Liver (tissue), 8 donors: ENCODE measurements at regions not wholly inside any gene's neighbourhood (a gene's known extent, or its start where the extent isn't known, plus 50 kb on each side); places are given as distances from the start of the nearest gene placed in this dataset.

Source experiments
- DNase-seq: peaks from one replicate; pipeline ENCODE4 v3.0.0-alpha.2; 2017; ENCODE audit warnings: low spot score
- H3K27ac ChIP-seq, 2 donors: one replicate each; pipeline ENCODE4 v1.7.0; 2013; ENCODE audit warnings: inconsistent platforms in 2 of 2, low read length in 2 of 2, control low read depth in 1 of 2, low read depth in 1 of 2, mild to moderate bottlenecking in 1 of 2
- H3K27me3 ChIP-seq, 4 donors: one replicate each; pipeline versions ENCODE4 v1.6.1 to v1.7.0; 2013; ENCODE audit warnings: low read length in 3 of 4, inconsistent platforms in 1 of 4, mild to moderate bottlenecking in 1 of 4, moderate library complexity in 1 of 4; ENCODE audit not compliant: control insufficient read depth in 4 of 4, insufficient read depth in 4 of 4
- H3K36me3 ChIP-seq, 4 donors: one replicate each; pipeline versions ENCODE4 v1.6.1 to v1.7.0; 2013; ENCODE audit warnings: low read length in 3 of 4, mild to moderate bottlenecking in 3 of 4, low read depth in 1 of 4, moderate library complexity in 1 of 4; ENCODE audit not compliant: control insufficient read depth in 4 of 4, insufficient read depth in 3 of 4
- H3K4me1 ChIP-seq, 4 donors: one replicate each; pipeline versions ENCODE4 v1.6.1 to v1.7.0; 2013; ENCODE audit warnings: low read length in 3 of 4, mild to moderate bottlenecking in 3 of 4, moderate library complexity in 1 of 4; ENCODE audit not compliant: control insufficient read depth in 4 of 4, insufficient read depth in 4 of 4
- H3K4me3 ChIP-seq, 3 donors: one replicate each; pipeline versions ENCODE4 v1.6.1 to v1.7.0; 2013; ENCODE audit warnings: low read length in 3 of 3, control low read depth in 1 of 3, low read depth in 1 of 3, mild to moderate bottlenecking in 1 of 3
- H3K9ac ChIP-seq, 2 donors: one replicate each; pipeline ENCODE4 v1.7.0; 2013; ENCODE audit warnings: low read length in 2 of 2, mild to moderate bottlenecking in 2 of 2, moderate library complexity in 2 of 2, control low read depth in 1 of 2, low read depth in 1 of 2
- H3K9me3 ChIP-seq, 4 donors: one replicate each; pipeline versions ENCODE4 v1.6.1 to v1.7.0; 2013; ENCODE audit warnings: low read length in 3 of 4; ENCODE audit not compliant: control insufficient read depth in 4 of 4
- CTCF ChIP-seq: fragments of 150-350 bp; IDR thresholded peaks from 2 replicates; pipeline ENCODE4 v1.5.1; 2017; ENCODE audit warnings: improper control_type of control experiment, low read depth, low read length; ENCODE audit not compliant: missing input control
- FOXA1 ChIP-seq: IDR thresholded peaks from 2 replicates; pipeline ENCODE4 v1.6.1; 2016; ENCODE audit warnings: antibody characterized with exemption
- FOXA2 ChIP-seq: IDR thresholded peaks from 2 replicates; pipeline ENCODE4 v1.6.1; 2016; ENCODE audit warnings: antibody characterized with exemption
- GABPA ChIP-seq, 2 donors: IDR thresholded peaks in 1 of 2; conservative IDR thresholded peaks in 1 of 2; 2 replicates each; pipeline ENCODE4 v1.6.1; 2016; ENCODE audit warnings: antibody characterized with exemption in 2 of 2, mild to moderate bottlenecking in 1 of 2, moderate library complexity in 1 of 2
- HNF4A ChIP-seq, 2 donors: conservative IDR thresholded peaks; 2 replicates each; pipeline ENCODE4 v1.6.1; 2016; ENCODE audit warnings: antibody characterized with exemption in 2 of 2, mild to moderate bottlenecking in 2 of 2
- HNF4G ChIP-seq: IDR thresholded peaks from 2 replicates; pipeline ENCODE4 v1.6.1; 2016; ENCODE audit warnings: antibody characterized with exemption
- JUND ChIP-seq, 2 donors: IDR thresholded peaks; 2 replicates each; pipeline ENCODE4 v1.6.1; 2016; ENCODE audit warnings: antibody characterized with exemption in 2 of 2
- MAX ChIP-seq: IDR thresholded peaks from 2 replicates; pipeline ENCODE4 v1.6.1; 2016; ENCODE audit warnings: antibody characterized with exemption
- RAD21 ChIP-seq, 2 donors: IDR thresholded peaks; 2 replicates each; pipeline ENCODE4 v1.6.1; 2016; ENCODE audit warnings: antibody characterized with exemption in 2 of 2, mild to moderate bottlenecking in 2 of 2
- REST ChIP-seq: IDR thresholded peaks from 2 replicates; pipeline ENCODE4 v1.6.1; 2016; ENCODE audit warnings: antibody characterized with exemption, mild to moderate bottlenecking
- RXRA ChIP-seq, 2 donors: IDR thresholded peaks; 2 replicates each; pipeline ENCODE4 v1.6.1; 2017 to 2018; ENCODE audit warnings: antibody characterized with exemption in 2 of 2, mild to moderate bottlenecking in 1 of 2
- SP1 ChIP-seq: IDR thresholded peaks from 2 replicates; pipeline ENCODE4 v1.6.1; 2018; ENCODE audit warnings: antibody characterized with exemption, mild to moderate bottlenecking
- TAF1 ChIP-seq: conservative IDR thresholded peaks from 2 replicates; pipeline ENCODE4 v1.6.1; 2016; ENCODE audit warnings: antibody characterized with exemption, mild to moderate bottlenecking
- YY1 ChIP-seq: IDR thresholded peaks from 2 replicates; pipeline ENCODE4 v1.6.1; 2016; ENCODE audit warnings: antibody characterized with exemption, mild to moderate bottlenecking
- WGBS: extraction: QIAGEN DNeasy Blood & Tissue Kit; methylation state at CpG from one replicate; pipeline ENCODE4 v1.1.7; 2013; 5-methylcytosine and 5-hydroxymethylcytosine counted together
- TF ChIP-seq, protein P1 (sequence below): IDR thresholded peaks from 2 replicates; pipeline ENCODE4 v1.6.1; 2016; ENCODE audit warnings: antibody characterized with exemption
- TF ChIP-seq, protein P2 (sequence below): IDR thresholded peaks from 2 replicates; pipeline ENCODE4 v1.6.1; 2016; ENCODE audit warnings: antibody characterized with exemption
- donor health status: healthy.
- donor health status: healthy.
- donor health status: healthy.
- donor health status: healthy.
- donor health status: healthy.

DNA sequence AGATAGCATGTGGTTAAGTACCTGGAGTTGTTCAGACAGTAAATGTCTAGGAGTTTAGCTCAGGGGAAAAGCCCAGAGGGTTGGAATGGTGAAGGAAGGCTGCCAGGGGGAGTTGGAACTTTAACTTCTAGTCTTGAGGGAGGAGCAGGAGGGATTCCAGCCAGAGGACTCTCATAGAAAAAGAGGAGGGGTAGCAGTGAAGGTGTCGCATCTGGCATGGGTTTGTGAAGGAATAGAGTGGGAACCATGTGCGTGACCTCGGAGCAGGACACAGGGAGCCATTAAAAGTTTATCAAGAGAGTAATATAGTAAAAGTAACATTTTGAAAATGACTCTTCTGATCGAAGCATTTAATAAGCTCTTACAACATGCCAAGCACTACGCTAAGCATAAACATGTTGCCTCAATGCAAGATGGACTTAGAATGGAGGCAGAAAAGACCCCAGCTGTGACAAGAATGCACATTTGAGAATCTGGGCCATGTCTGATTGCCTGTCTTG lies 632.4 kb upstream of the CAMK1G start:
- Histone ChIP-seq H3K27me3 (no peaks in the 10 kb centered on the region), H3K9ac (no peak overlapping the region), H3K36me3 (no peaks in the 10 kb centered on the region), H3K4me3 (no peak overlapping the region), H3K4me1 (no peaks in the 10 kb centered on the region), H3K27ac (no peak overlapping the region), H3K9me3 (no peaks in the 10 kb centered on the region)
- 86% methylated on average over 5 of the region's 5 CpGs for WGBS
- no peak for TF ChIP-seq HNF4G
- TF ChIP-seq REST: no peak
- no peak for TF ChIP-seq MAX
- no peak for TF ChIP-seq FOXA1
- no peak for TF ChIP-seq TAF1
- no peak for TF ChIP-seq RXRA (IDR thresholded peaks at IDR 0.05)
- TF ChIP-seq, protein P1, sequence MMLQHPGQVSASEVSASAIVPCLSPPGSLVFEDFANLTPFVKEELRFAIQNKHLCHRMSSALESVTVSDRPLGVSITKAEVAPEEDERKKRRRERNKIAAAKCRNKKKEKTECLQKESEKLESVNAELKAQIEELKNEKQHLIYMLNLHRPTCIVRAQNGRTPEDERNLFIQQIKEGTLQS: no peak
- TF ChIP-seq FOXA2: no peak
- TF ChIP-seq GABPA (IDR thresholded peaks at IDR 0.05 in 1 of 2, conservative IDR thresholded peaks at IDR 0.05 in 1 of 2): no peak
- no peak for TF ChIP-seq JUND (IDR thresholded peaks at IDR 0.05)
- TF ChIP-seq YY1: no peak
- TF ChIP-seq CTCF: no peak
- TF ChIP-seq, protein P2, sequence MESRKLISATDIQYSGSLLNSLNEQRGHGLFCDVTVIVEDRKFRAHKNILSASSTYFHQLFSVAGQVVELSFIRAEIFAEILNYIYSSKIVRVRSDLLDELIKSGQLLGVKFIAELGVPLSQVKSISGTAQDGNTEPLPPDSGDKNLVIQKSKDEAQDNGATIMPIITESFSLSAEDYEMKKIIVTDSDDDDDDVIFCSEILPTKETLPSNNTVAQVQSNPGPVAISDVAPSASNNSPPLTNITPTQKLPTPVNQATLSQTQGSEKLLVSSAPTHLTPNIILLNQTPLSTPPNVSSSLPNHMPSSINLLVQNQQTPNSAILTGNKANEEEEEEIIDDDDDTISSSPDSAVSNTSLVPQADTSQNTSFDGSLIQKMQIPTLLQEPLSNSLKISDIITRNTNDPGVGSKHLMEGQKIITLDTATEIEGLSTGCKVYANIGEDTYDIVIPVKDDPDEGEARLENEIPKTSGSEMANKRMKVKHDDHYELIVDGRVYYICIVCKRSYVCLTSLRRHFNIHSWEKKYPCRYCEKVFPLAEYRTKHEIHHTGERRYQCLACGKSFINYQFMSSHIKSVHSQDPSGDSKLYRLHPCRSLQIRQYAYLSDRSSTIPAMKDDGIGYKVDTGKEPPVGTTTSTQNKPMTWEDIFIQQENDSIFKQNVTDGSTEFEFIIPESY: no peak
- no peak for DNase-seq

DNA sequence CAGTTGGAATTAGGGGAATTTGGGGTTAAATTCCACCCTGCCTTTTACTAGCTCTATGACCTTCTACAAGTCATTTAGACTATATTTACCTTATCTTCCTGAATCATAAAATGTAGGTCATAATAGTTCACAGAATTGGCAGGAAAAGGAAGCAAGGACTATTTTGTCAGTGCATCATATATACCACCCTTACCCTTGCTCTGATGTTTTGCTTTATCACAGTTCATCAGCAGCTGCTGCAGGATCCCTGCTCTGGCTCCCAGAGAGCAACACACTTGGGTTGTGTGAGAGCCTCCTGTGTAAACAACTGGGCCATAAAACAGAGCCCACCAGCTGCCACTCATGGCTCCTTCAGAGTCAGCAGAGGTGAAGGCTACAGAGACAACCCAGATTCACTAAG lies 631.6 kb upstream of the CAMK1G start:
- Histone ChIP-seq H3K36me3 (no peaks in the 10 kb centered on the region), H3K27ac (no peak overlapping the region), H3K9me3 (no peaks in the 10 kb centered on the region), H3K4me3 (no peak overlapping the region), H3K27me3 (no peaks in the 10 kb centered on the region), H3K4me1 (no peaks in the 10 kb centered on the region), H3K9ac (no peak overlapping the region)
- DNase-seq: no peak
- TF ChIP-seq REST: no peak
- no peak for TF ChIP-seq GABPA (IDR thresholded peaks at IDR 0.05 in 1 of 2, conservative IDR thresholded peaks at IDR 0.05 in 1 of 2)
- TF ChIP-seq SP1: no peak
- no peak for TF ChIP-seq HNF4A (conservative IDR thresholded peaks at IDR 0.05)
- TF ChIP-seq TAF1: no peak
- TF ChIP-seq RAD21 (IDR thresholded peaks at IDR 0.05): no peak
- TF ChIP-seq CTCF: no peak
- no peak for TF ChIP-seq FOXA1
- TF ChIP-seq, protein P1: no peak
- TF ChIP-seq FOXA2: no peak
